CD14-positive monocyte (primary cell): ENCODE measurements at regions not wholly inside any gene's neighbourhood (a gene's known extent, or its start where the extent isn't known, plus 50 kb on each side); places are given as distances from the start of the nearest gene placed in this dataset.

ENCODE experiments used
- DNase-seq, 3 donors: peaks; one replicate each; pipeline ENCODE4 v3.0.0-alpha.2; 2011 to 2022
- H2AFZ ChIP-seq: 2 replicates; pipeline ENCODE4 v1.6.0; 2012; ENCODE audit warnings: mild to moderate bottlenecking, low read depth, low read length, inconsistent platforms; ENCODE audit not compliant: insufficient read depth, poor library complexity, severe bottlenecking
- H3K27ac ChIP-seq, 2 donors: 1 replicate in 1 of 2; 2 replicates in 1 of 2; pipeline ENCODE4 v1.5.1; 2012 to 2013; ENCODE audit warnings: low read length in 2 of 2, control low read depth in 1 of 2, inconsistent platforms in 1 of 2, low read depth in 1 of 2, mild to moderate bottlenecking in 1 of 2
- H3K27me3 ChIP-seq, 2 donors: one replicate each; pipeline versions ENCODE4 v1.6.0 to v1.6.1; 2011 to 2013; ENCODE audit warnings: low read length in 2 of 2; ENCODE audit not compliant: control insufficient read depth in 2 of 2, insufficient read depth in 2 of 2
- H3K36me3 ChIP-seq, 2 donors: replicated peaks in 1 of 2; 1 replicate in 1 of 2; 2 replicates in 1 of 2; pipeline versions ENCODE4 v1.5.1 to v1.6.1; 2012 to 2013; ENCODE audit warnings: low read length in 2 of 2, control low read depth in 1 of 2, inconsistent platforms in 1 of 2, mild to moderate bottlenecking in 1 of 2; ENCODE audit not compliant: insufficient read depth in 2 of 2, control insufficient read depth in 1 of 2
- H3K4me1 ChIP-seq, 2 donors: 1 replicate in 1 of 2; 2 replicates in 1 of 2; pipeline versions ENCODE4 v1.5.1 to v1.6.1; 2012 to 2013; ENCODE audit warnings: low read length in 2 of 2, control low read depth in 1 of 2, inconsistent platforms in 1 of 2, mild to moderate bottlenecking in 1 of 2, moderate library complexity in 1 of 2; ENCODE audit not compliant: insufficient read depth in 2 of 2, control insufficient read depth in 1 of 2
- H3K4me2 ChIP-seq: replicated peaks from 2 replicates; pipeline ENCODE3; 2012; ENCODE audit warnings: low read length, moderate library complexity, mild to moderate bottlenecking; ENCODE audit not compliant: poor library complexity, severe bottlenecking; ENCODE audit errors: extremely low read depth
- H3K4me3 ChIP-seq, 3 experiments: fragments of 200-600 bp in 1 of 3; sonication (generic) in 1 of 3; replicated peaks in 1 of 3; 1 replicate in 2 of 3; 2 replicates in 1 of 3; pipeline ENCODE4 v1.5.1; 2011 to 2013; ENCODE audit warnings: low read length in 3 of 3, mild to moderate bottlenecking in 3 of 3, control low read depth in 2 of 3, low read depth in 2 of 3, inconsistent platforms in 1 of 3, moderate library complexity in 1 of 3
- H3K79me2 ChIP-seq: 2 replicates; pipeline ENCODE4 v1.6.0; 2012; ENCODE audit warnings: mild to moderate bottlenecking, control low read depth, inconsistent platforms, low read length, moderate library complexity; ENCODE audit not compliant: insufficient read depth
- H3K9ac ChIP-seq: 2 replicates; pipeline ENCODE4 v1.6.0; 2017; ENCODE audit warnings: low read length, mild to moderate bottlenecking; ENCODE audit not compliant: insufficient read depth, poor library complexity, severe bottlenecking
- H3K9me3 ChIP-seq, 2 donors: replicated peaks in 1 of 2; 1 replicate in 1 of 2; 2 replicates in 1 of 2; pipeline versions ENCODE4 v1.5.1 to v1.6.1; 2012 to 2013; ENCODE audit warnings: low read length in 2 of 2, control low read depth in 1 of 2; ENCODE audit not compliant: control insufficient read depth in 1 of 2, insufficient read depth in 1 of 2
- H4K20me1 ChIP-seq: 2 replicates; pipeline ENCODE4 v1.6.0; 2012; ENCODE audit warnings: mild to moderate bottlenecking, low read length, control low read depth, moderate library complexity; ENCODE audit not compliant: insufficient read depth
- H3K27ac Mint-ChIP-seq, 7 donors: one replicate each; pipeline ENCODE4 v1.8.0; 2020; ENCODE audit warnings: mild to moderate bottlenecking in 7 of 7, mixed read lengths in 7 of 7, moderate library complexity in 6 of 7, inconsistent platforms in 2 of 7
- H3K27me3 Mint-ChIP-seq, 3 donors: one replicate each; pipeline ENCODE4 v1.8.0; 2021 to 2022; ENCODE audit warnings: low read depth in 3 of 3, mild to moderate bottlenecking in 3 of 3, mixed read lengths in 3 of 3, moderate library complexity in 3 of 3, inconsistent platforms in 1 of 3
- H3K36me3 Mint-ChIP-seq, 2 donors: one replicate each; pipeline ENCODE4 v1.8.0; 2020; ENCODE audit warnings: mixed read lengths in 2 of 2, inconsistent platforms in 1 of 2, mild to moderate bottlenecking in 1 of 2
- H3K4me1 Mint-ChIP-seq: one replicate; pipeline ENCODE4 v1.8.0; 2020; ENCODE audit warnings: mild to moderate bottlenecking, mixed read lengths
- H3K4me3 Mint-ChIP-seq, 2 donors: one replicate each; pipeline ENCODE4 v1.8.0; 2020; ENCODE audit warnings: mild to moderate bottlenecking in 2 of 2, mixed read lengths in 2 of 2, moderate library complexity in 1 of 2
- H3K9me3 Mint-ChIP-seq, 7 donors: one replicate each; pipeline ENCODE4 v1.8.0; 2020 to 2022; ENCODE audit warnings: mixed read lengths in 7 of 7, mild to moderate bottlenecking in 6 of 7, moderate library complexity in 6 of 7, inconsistent platforms in 2 of 7
- CTCF ChIP-seq: fragments of 200-600 bp; IDR thresholded peaks from one replicate; pipeline ENCODE4 v1.8.0; 2022; ENCODE audit warnings: antibody characterized with exemption, mild to moderate bottlenecking
- WGBS: methylation state at CpG from one replicate; pipeline ENCODE4 v1.1.5; 2013; ENCODE audit warnings: missing lambda C conversion rate; ENCODE audit not compliant: insufficient coverage; 5-methylcytosine and 5-hydroxymethylcytosine counted together
- intact Hi-C, 2 donors: fragments of 100-400 bp; cut with micrococcal nuclease; formaldehyde crosslinking; loops; one replicate each; pipeline versions ENCODE4 v1.15.0 to v1.15.1; 2023

- intact Hi-C loops, result no loop called here
- Histone ChIP-seq H3K4me3 (no peak overlapping the region), H3K4me2 (no peak overlapping the region), H3K36me3 (no peaks in the 10 kb centered on the region), H3K9me3 (peaks cover 0 to 11% of the 10 kb centered on the region in 2 donors), H2AFZ (no peak overlapping the region), H3K27ac (no peak overlapping the region), H3K4me1 (no peaks in the 10 kb centered on the region), H3K9ac (no peak overlapping the region), H3K27me3 (no peaks in the 10 kb centered on the region), H3K79me2 (no peaks in the 10 kb centered on the region), H4K20me1 (no peaks in the 10 kb centered on the region)
- Mint-ChIP-seq H3K27ac (no peak overlapping the region), H3K36me3 (no peaks in the 10 kb centered on the region), H3K4me1 (no peaks in the 10 kb centered on the region), H3K9me3 (peaks cover under 1 to 15% (median 4%) of the 10 kb centered on the region in 7 donors), H3K27me3 (peaks cover 0 to 2% (median 0%) of the 10 kb centered on the region in 3 donors), H3K4me3 (no peak overlapping the region)
- no peak for TF ChIP-seq CTCF
- no CpG with 5 or more reads among the region's 3 CpGs for WGBS
- DNase-seq, result no peak
Measured at GRCh38 chr3:64801856-64802255, 114.1 kb upstream of the ADAMTS9 start.

GRCh38 chr3:64799606-64800005, 111.8 kb upstream of the ADAMTS9 start:
- no peak for TF ChIP-seq CTCF
- H3K9ac ChIP-seq, result no peak overlapping the region
- H4K20me1 ChIP-seq, result no peaks in the 10 kb centered on the region
- DNase-seq, result no peak
- no peak overlapping the region for H3K27ac ChIP-seq
- Mint-ChIP-seq H3K9me3 (peaks cover 2 to 12% (median 6%) of the 10 kb centered on the region in 7 donors), H3K4me3 (no peak overlapping the region), H3K4me1 (no peaks in the 10 kb centered on the region), H3K27me3 (peaks cover 0 to 2% (median 0%) of the 10 kb centered on the region in 3 donors), H3K36me3 (no peaks in the 10 kb centered on the region), H3K27ac (no peak overlapping the region)
- intact Hi-C loops, result no loop called here
- H3K4me3 ChIP-seq, result no peak overlapping the region
- H3K27me3 ChIP-seq, result no peaks in the 10 kb centered on the region
- no peak overlapping the region for H3K4me2 ChIP-seq
- no peaks in the 10 kb centered on the region for H3K4me1 ChIP-seq
- no peaks in the 10 kb centered on the region for H3K36me3 ChIP-seq
- no peak overlapping the region for H2AFZ ChIP-seq
- H3K79me2 ChIP-seq, result no peaks in the 10 kb centered on the region
- peaks cover 0 to 15% of the 10 kb centered on the region in 2 donors for H3K9me3 ChIP-seq
- WGBS, result 93% methylated on average over 2 of the region's 8 CpGs
